IPS-NIHi11 (cell line): ENCODE measurements at regions not wholly inside any gene's neighbourhood (a gene's known extent, or its start where the extent isn't known, plus 50 kb on each side); places are given as distances from the start of the nearest gene placed in this dataset.
A peak's percentile ranks its signal among the peaks of the same experiment; 100 is the strongest.

Experiments
- DNase-seq: peaks from one replicate; pipeline ENCODE4 v3.0.0; 2012; ENCODE audit warnings: mixed read lengths, low spot score

GRCh38 chr7:131183611-131184119 is 144.0 kb upstream of the MKLN1 start:
- no peak for DNase-seq

GRCh38 chr7:131186816-131187215 is 140.9 kb upstream of the MKLN1 start:
- no peak for DNase-seq

DNA sequence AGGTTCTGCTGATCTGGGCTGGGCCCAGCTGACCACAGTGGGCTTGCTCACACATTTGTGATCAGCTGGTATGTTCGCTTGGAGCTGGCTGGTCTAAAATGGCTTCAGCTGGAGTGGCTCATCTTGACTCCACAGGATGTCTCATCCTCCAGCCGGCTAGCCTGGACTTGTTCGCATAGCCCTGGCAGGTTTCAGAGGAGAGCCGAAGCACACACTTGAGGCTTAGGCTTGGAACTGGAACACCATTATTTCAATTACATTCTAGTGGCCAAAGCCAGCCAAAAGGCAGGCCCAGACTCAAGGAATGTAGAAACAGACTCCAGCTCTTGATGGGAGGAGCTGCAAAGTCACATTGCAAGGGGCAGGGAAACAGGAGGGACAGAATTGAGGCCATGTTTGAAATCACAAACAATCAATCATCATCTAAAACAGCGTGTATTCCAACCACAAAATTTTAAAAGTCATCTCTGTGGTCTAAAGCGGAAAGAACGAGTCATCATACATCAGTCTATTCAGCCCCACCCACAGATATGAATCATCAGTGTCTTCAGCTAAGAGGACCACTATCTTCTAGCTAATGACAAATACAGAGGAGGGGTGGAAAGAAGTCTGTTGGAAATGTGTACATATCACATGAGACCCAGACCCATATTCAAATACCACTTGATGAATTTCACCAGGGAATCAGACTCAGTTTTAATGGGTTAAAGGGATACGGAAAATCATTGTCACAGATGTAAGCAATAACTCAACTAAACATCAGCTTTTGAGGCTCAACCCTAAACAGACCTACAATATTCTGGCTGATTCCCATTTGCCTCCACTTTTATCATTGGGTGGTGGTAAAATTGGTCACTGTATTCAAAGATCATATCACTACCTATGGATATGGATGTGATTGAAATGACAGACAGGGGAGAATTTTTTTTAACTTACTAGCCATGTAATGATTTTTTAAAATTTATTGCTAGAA is 139.0 kb upstream of the MKLN1 start:
- no peak for DNase-seq

DNA sequence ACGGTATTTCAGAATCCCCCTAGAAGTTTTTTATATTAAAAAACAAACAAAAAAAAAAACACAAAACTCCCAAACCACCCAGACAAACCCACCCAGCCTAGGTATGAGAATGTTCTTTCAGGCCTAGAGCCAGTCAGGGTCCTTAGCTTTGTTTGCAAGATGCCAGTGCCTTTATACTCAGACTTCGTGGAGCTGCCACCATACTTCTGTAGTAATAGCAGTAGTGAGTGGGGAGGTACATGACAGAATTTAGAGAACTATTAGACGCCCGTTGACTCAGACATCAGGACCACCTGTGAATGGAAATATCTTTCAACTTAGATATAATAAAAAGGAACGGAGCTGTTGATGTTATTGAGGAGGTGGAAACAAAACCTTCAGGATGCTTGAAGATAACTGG is 138.2 kb upstream of the MKLN1 start:
- no peak for DNase-seq

GRCh38 chr7:131190146-131190545 is 137.5 kb upstream of the MKLN1 start:
- DNase-seq: peak; percentile 77

- no peak for DNase-seq
Observed at GRCh38 chr7:131190581-131190980, 137.1 kb upstream of the MKLN1 start.

DNA sequence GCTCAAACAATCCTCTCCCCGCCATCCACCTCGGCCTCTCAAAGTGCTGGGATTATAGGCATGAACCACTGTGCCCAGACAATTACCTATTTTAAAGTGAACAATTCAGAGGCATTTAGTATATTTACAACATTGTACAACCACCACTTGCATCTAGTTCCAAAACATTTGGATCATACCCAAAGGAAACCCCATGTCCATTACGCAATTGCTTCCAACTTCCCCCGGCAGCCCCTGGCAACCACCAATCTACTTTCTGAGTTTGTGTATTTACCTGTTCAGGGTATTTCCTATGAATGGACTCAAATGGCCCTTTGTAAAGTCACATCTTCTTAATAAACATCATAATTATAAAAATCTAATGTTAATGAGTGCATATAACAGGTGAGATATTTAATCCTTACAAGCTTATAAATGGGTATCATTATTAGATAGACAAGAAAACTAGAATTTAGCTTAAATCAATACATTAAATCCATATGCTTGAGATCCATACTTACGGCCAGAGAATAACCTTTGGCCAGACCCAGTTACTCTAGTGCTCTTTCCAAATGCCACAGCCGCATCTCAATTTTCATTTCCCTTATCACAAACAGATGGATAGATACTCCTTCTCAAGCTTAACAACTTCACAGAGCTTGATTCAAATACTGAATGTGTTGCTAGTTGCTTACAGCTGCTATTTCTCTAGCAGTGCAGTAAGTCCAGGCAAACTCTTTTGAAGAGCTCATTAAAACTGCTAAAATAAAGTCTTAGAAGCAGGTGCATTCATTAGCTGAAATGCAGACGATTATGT is 133.4 kb upstream of the MKLN1 start:
- no peak for DNase-seq

DNA sequence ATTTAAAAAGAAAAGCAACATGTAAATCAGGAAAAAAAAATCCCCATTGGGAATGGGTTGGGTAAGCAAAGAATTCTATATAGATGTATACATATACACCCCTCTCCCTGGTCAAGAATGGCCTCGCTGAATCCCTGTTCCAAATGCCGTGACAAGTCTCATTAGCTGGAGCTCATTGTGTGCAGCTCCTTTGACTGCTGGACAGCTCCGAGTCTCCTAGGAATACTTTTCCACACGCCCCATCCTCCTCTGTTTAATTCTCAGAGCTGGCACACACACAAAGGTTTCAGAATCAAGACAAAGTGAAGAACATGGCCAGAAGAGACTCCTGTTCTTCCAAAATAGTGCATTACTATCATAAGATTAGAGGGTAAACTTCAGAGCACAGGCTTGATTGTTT is 130.9 kb upstream of the MKLN1 start:
- peak; percentile 66 for DNase-seq

DNA sequence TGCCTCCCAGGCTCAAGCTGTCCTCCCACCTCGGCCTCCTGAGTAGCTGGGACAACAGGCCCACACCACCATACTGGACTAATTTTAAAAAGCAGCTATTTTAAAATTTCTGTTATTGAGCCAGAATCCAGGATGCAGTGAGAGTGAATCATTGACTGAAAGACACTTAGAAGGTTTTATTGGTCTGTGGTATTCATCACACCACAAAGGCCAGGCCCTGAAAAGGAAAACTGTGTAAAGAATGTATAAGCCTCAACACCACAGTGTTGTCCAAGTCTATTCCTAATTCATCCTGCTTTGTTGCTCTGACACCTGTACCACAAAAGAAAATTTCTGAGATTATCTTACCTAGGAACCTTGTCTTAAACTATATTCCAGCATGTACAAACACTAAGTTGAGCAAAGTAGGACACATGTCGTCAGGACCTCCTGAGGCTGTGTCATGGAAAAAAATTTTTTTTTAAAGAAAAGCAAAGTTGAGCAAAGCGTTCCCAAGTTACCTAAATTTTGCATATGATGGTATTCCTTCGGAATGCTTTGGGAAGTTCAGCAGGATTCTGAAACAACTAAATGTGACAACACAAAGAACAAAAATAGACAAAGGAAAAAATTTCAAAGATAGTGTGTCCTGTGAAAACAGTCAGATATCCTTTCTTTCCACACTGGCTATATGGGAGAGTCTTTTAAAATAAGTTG is 129.6 kb upstream of the MKLN1 start:
- DNase-seq: no peak

- DNase-seq: no peak
Observed at GRCh38 chr7:131202451-131202850, 125.2 kb upstream of the MKLN1 start.

DNA sequence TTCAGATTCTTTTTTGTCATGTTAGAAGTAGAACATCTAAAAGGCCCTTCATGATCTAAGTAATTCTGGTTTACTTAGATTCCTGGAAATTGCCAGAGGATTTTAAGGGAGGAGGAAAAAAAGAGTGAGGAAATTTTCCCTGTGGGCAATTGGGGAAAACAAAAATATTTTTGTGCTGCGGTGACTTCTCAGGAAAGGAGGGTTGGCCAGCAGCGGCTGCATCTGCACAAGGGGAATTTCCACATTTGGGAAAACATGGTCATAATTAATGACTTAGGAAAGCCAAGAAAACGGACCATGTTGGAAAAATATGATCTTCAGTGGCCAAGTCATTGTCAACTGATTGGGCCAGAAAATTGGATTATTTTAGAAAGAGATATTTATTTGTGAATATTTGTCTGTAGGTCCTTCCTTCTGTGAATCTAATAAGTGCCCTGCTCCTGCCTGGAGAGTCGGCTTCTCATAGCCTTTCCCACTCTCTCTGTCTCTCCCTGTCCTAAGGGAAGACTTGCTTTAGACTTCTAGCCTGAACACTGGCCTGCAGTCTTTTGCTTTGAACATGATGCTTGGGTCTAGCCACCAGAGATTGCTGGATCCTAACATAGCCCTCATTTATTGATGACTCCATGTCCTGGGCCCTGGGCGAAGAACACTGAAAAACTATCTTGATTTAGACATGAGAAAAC is 124.2 kb upstream of the MKLN1 start:
- DNase-seq: no peak

DNA sequence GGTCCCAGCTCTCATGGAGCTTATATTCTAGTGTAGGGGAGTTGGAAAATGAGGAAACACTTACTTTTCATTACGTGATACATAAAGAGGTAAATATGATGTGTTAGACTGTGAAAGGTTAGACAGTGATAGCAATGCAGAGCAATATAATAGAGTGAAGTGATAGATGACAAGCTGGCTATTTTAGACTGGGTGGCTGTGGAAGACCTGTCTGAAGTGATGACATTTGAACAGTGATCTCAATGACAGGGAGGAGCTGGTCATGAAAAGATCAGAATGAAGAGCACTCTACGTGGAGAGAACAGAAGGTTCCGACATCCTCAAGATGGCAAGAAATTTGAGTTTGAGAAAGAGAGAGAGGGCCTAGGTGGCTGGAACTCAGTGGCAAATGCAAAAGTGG is 118.9 kb upstream of the MKLN1 start:
- no peak for DNase-seq

DNA sequence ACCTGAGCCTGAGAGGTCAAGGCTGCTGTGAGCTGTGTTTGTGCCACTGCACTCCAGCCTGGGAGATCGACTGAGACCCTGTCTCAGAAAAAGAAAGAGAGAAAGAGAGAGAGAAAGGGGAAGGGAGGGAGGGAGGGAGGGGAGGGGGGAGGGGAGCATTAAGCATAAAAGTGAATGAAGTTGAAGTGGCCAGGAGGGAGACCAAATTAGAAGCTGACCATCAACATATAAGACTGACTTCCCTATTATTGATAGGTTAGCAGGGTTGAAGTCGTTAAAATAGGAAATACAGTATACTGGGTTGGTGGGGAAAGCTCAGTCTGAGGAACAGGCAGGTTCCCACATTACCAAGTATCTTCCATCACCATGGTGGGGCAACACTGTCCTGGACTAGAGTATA is 117.1 kb upstream of the MKLN1 start:
- DNase-seq: no peak

- DNase-seq: no peak
Observed at GRCh38 chr7:131211500-131211899, 116.2 kb upstream of the MKLN1 start.

DNA sequence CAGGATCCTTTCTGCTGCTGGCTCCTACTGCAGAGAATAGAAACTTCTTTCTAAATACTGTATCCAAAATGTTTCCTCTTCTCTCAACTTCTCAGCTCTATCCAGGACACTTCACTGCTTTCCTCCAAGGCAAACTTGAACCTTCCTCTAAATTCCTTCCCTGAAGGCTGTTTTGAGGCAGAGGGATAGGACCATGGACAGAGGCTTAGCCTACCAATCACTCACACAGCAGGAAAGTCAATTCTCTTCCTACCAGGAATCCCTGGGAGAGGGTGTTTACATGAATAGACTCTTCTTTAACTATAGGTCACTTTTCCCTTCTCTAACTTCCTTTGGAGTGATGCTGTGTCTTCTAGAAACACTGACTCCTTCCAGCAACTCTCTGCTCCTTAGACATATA is 115.6 kb upstream of the MKLN1 start:
- DNase-seq: peak; percentile 74

- no peak for DNase-seq
Observed at GRCh38 chr7:131218727-131219128, 108.9 kb upstream of the MKLN1 start.

- DNase-seq: peak; percentile 55
Observed at GRCh38 chr7:131219312-131220041, 108.2 kb upstream of the MKLN1 start.

DNA sequence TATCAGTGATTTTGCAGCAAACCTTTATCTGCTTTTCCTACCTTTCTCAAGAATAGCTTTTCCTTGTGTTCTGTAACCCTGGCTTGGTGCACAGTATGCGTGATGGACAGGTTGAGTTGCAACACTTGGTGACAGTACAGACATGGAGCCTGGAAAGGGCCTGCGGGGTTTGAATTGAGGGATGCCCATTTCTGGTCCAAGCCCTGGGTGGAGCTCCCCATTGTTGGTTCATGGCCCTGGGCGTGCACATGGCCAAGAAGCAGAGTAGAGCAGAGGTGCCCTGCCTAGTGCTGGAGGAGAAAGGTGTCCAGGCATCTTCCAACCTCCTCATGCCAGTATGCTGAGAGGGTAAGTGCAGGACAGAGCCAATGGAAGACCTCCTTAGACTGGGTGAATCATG is 106.6 kb upstream of the MKLN1 start:
- DNase-seq: no peak

DNA sequence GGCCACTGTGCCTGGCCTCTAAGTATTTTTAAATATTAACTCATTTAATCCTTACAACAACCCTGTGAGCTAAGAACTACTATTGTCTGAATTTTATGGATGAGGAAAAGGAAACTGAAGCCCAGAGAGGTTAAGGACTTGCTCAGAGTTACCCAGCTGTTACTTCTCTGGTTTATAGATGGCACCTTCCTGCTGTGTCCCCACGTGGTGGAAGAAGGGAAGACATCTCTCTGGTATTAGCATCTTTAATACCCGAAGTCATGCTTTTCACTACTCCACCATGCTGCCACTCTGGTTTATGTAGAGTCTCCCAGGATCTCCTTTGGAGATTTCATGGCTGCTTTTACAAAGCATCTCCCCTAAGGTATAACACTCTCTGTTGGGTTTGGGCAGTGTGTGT is 105.5 kb upstream of the MKLN1 start:
- no peak for DNase-seq

GRCh38 chr7:131223151-131223550 is 104.5 kb upstream of the MKLN1 start:
- no peak for DNase-seq

DNA sequence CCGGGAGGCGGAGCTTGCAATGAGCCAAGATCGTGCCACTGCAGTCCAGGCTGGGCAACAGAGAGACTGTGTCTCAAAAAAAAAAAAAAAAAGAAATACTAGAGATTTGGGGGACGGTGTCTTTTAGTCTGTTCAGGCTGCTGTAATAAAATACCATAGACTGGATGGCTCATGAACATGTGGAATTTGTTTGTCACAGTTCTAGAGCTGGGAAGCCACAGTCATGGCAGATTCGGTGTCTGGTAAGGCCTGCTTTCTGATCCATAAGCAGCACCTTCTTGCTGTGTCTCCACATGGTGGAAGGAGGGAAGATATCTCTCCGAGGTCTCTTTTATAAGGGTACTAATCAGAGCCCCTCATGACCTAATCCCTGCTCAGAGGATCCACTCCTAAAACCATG is 102.7 kb upstream of the MKLN1 start:
- DNase-seq: no peak
